HG02763 (cell line): ENCODE measurements at regions not wholly inside any gene's neighbourhood (a gene's known extent, or its start where the extent isn't known, plus 50 kb on each side); places are given as distances from the start of the nearest gene placed in this dataset.

ENCODE experiments used
- ATAC-seq: cut with Tn5 transposase; IDR thresholded peaks from one replicate; pipeline ENCODE4 v1.9.1; 2021; ENCODE audit warnings: mild to moderate bottlenecking, moderate library complexity; ENCODE audit not compliant: unreplicated experiment

- ATAC-seq = no peak
These were observed 255.0 kb downstream of the TXNL1 start for GRCh38 chr18:56383349-56383748.

DNA sequence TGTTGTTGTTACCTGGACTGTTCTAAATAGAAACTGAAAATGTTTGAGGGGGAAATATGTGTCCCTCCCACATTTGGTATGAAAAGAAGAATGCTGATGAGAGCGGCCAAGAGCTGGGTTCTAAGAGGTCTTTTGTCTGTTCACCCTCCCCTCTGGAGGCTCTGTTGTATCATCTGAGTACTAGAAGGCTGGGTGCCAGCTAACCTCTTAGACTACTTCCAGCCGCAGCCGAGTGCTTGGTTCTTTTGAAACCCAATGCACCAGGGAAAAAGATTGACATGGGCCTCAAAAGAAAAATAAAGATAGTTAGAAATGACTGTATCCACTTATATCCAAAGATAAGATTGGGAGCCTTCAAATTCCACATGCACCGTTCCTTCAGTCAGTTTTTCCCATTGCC, 255.9 kb downstream of the TXNL1 start:
- ATAC-seq = no peak

DNA sequence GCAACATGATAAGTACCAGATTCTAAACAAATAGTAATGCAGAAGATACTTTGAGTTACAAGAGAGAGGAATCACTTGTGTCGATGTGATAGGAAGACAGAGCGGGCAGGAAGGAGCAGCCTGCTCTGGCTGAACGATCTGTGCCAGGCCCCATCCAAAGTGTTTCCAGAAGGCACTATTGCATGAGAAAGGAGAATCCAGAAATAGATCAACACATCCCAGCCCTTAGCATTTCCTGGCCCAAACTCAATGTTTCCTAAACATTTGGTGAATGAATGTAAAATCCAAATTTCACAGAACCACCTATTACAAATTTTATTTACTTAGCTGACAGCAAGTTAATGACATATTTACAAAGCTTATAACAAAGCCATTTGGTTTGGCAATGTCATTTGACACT, 257.2 kb downstream of the TXNL1 start:
- ATAC-seq = no peak

DNA sequence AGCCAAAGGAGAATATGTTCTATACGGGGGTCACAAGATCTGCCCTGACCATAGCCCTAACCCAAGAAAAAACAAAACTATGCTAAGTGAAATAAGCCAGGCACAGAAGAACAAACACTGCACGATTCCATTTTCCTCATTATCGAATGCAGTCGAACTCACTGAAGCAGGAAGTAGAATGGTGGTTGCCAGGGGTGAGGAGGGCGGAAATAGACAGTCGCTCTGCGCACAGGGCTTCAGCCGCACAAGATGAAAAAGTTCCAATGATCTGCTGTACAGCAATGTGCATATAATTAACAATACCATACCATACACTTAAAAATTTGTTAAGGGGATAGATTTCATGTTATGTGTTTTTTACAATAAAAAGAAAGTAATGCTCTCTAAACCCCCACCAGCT, 257.7 kb downstream of the TXNL1 start:
- ATAC-seq = no peak

GRCh38 chr18:56379256-56379655, 259.1 kb downstream of the TXNL1 start:
- no peak for ATAC-seq

DNA sequence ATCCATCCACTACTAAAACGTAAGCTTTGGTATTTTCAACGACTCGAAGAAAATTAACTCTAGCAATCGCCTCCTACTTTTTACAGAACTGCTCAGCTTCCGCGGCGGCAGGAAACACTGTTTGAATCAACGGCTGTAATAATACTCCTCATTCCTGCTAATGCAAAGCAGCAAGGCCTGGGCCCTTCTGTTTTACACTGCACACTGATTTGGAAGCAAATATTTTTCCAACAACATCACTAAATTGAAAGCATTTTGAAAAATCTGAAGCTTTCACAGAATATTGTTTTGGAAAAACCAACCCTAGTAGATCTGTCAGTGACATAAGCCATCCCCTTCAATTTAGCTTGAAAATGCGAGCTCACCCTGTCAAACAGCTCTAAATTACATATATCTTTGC, 261.2 kb downstream of the TXNL1 start:
- ATAC-seq = no peak

DNA sequence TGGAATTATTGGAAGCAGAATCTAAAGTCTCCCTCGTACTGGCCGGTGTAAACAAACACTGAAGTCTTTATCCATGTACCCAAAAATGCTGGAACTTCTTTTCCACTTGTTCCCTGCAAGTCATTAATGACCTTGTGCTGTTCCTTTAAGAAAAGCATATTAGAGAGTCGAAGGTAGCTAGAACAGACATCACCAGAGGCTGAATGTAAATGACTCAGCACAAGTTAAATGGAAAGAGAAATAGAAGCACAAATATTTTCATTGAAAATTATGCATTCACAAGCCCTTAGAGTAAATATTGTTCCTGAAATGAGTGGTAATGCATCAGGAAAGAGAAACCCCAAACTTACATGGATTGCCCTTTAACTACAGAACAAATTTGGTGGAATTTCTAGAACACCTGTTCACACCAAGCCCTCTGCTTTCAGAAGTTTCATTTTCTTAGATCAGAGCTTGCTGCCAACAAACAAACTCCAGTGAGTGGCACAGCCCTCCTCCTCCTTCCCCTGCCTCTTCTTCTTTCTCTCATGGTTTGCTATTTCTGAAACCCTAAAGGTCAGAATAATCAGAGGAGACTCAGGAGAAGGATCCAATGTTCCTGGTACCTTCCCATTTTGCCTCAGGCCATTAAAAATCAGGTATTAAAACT, 264.3 kb downstream of the TXNL1 start:
- ATAC-seq = no peak

- ATAC-seq = no peak
These were observed 264.8 kb downstream of the TXNL1 start for GRCh38 chr18:56373601-56374000.

DNA sequence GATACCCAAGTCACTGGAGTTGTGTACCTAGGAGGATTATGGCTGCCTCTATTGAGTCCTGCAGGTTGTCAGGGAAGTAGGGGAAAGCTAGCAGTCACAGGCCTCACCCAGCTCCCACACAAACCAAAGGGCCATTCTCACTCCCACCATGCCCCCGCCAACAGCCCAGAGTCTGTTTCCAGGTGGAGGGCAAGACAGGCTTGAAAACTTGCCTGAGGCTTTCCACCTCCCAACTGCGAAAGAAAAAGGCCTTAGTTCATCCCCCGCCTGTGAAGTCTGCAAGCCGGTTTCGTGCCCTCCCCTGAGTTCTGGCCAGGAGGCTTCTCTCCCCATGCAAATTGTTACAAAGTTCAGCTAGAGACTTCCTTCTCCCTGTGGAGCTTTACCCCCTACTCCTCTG, 270.3 kb downstream of the TXNL1 start:
- no peak for ATAC-seq

DNA sequence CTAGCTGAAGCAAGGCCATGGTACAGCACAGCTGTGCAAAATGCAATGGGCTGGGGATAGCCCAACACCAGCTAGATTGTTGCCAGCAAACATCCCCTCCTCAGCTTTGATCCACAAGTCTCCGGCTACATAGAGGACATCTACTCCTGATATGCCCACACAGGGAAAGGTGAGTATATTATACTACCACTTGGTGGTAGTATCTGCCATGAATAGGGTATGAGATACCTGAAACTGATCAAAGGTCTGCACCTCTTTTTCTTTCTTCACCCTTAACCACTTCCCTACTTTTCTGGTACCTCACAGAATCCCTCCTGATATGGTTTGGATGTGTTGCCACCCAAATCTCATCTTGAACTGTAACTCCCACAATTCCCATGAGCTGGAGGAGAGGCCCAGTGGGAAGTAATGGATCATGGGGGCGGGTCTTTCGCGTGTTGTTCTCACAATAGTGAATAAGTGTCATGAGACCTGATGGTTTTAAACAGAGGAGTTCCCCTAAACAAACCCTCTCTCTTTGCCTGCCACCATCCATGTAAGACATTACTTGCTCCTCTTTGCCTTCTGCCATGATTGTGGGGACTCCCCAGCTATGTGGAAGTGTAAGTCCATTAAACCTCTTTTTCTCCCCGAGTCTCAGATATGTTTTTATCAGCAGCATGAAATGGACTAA, 279.6 kb downstream of the TXNL1 start:
- no peak for ATAC-seq

GRCh38 chr18:56353663-56354260, 284.6 kb downstream of the TXNL1 start:
- ATAC-seq = no peak

- ATAC-seq = no peak
These were observed 286.4 kb downstream of the TXNL1 start for GRCh38 chr18:56351911-56352500.

DNA sequence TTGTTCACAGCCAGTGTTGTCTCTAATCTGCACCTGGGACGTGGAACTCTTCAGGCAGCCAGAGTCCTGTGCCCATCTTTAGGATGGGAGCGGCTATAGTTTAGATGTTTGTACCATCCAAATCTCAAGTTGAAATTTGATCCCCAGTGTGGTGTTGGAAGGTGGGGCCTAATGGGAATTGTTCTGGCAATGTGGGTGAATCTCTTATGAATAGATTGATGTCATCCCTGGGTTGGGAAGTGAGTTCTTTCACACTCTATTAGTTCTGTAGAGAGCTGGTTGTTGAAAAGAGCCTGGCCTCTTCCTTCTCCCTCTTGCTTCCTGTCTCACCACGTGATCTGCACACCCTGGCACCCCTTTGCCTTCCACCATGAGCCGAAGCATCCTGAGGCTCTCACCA, 300.9 kb downstream of the TXNL1 start:
- no peak for ATAC-seq

- no peak for ATAC-seq
These were observed 304.6 kb downstream of the TXNL1 start for GRCh38 chr18:56333839-56334238.

GRCh38 chr18:56333146-56333545, 305.2 kb downstream of the TXNL1 start:
- no peak for ATAC-seq

- ATAC-seq = no peak
These were observed 306.0 kb downstream of the TXNL1 start for GRCh38 chr18:56332371-56332770.

GRCh38 chr18:56330366-56331110, 307.9 kb downstream of the TXNL1 start:
- no peak for ATAC-seq

DNA sequence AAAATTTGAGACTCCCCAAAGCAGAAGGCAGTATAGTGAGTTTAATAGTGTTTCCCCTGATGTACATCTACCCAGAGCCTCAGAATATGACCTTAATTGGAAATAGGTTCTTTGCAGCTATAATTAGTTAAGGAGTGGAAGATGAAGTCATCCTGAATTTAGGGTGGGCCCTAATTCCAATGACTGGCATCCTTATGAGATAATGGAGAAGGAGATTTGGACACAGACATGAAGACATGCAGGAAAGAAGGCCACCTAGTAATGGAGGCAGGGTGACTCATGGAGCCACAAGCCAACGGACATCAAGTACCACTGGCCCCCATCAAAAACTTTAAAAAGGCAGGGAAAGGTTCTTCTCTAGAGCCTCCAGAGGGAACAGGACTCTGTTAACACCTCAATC, 308.9 kb downstream of the TXNL1 start:
- no peak for ATAC-seq

GRCh38 chr18:56327191-56327885, 311.1 kb downstream of the TXNL1 start:
- no peak for ATAC-seq

DNA sequence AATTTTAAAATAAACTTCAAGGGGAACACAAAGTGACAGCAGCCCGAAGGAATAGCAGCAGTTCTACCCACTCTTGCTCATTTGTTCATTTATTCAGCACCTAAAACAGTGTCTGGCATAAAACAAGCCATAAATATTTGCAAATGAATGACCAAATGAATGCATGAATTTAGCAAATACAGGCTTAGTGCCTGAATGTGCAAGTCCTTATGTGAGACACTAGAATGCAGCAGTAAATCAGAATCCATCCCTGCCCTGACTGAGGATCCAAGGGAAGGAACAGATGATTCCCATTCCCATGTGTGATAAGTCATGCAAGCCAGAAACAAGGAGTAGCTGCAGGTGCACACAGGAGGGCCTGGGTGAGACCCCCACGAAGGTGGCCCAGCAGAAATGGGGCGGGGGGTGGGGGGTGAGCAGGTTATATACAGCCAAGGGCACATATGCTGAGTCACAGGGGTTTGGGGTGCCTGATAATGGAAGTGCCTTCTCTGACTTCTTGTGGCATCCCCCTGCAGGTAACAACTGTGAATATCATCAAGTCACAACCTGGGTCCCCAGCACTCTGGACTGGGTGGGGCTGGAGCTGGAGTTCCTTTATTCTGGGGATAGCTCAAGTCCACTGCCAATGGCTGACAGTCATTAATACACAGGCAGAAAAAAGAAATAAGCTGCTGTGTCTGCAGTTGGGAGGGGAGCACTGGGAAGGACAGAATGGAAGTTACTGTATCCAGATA, 311.9 kb downstream of the TXNL1 start:
- ATAC-seq = no peak
